ENCODE measurements at regions not wholly inside any gene's neighbourhood (a gene's known extent, or its start where the extent isn't known, plus 50 kb on each side); places are given as distances from the start of the nearest gene placed in this dataset.

DNA sequence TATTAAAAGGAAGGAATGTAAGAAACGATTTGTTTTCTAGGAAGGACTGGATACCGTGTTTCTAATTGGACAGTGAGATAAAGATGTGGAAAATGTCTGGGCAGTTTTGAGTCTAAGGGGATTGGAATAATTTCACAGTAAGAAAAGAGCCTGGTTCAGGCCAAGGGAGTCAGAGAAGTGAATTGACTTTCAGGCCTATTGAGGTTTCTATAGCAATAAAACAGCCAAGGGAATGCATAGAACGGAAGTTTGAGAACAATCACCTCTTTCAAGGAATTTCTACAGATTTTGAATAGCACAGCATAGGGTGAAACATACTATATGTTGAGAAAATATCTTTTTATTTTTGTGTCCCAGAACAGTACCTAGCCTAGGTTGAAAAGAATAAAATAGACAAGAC lies 271.6 kb upstream of the TRPM3 start:
- no peak overlapping the region for H2BK15ac ChIP-seq (ENCODE audit: low read length)
- no peaks in the 10 kb centered on the region for H3K79me1 ChIP-seq (ENCODE audit: low read depth, low read length)
- H4K91ac ChIP-seq (replicated peaks; ENCODE audit: insufficient read length, low read length), result no peak overlapping the region
- ChIA-PET CTCF (ENCODE audit: partially characterized antibody) (no interaction called here), POLR2A (ENCODE audit: partially characterized antibody) (no interaction called here)
- H3K18ac ChIP-seq (ENCODE audit: extremely low read depth, low read length), result no peak overlapping the region
- no peaks in the 10 kb centered on the region for H3K27me3 ChIP-seq (replicated peaks in 1 of 4; ENCODE audit: control insufficient read depth in 3 of 4, extremely low read depth in 1 of 4, insufficient read depth in 3 of 4, low read length in 3 of 4)
- no peaks in the 10 kb centered on the region for H4K20me1 ChIP-seq (replicated peaks in 1 of 2; ENCODE audit: control insufficient read depth in 1 of 2, insufficient read depth in 2 of 2, low read length in 2 of 2)
- no peak overlapping the region for H3K23ac ChIP-seq (ENCODE audit: insufficient read length)
- no peak overlapping the region for H3K4ac ChIP-seq (replicated peaks; ENCODE audit: insufficient read length, low read depth, low read length)
- no peak overlapping the region for H4K5ac ChIP-seq (ENCODE audit: insufficient read length, low read depth, low read length)
- H3K9ac ChIP-seq (replicated peaks in 1 of 4; ENCODE audit: extremely low read depth in 1 of 4, low read depth in 3 of 4, low read length in 3 of 4), result no peak overlapping the region
- WGBS, 2 experiments (ENCODE audit: extremely low coverage in 1 of 2, insufficient coverage in 1 of 2, insufficient read length in 1 of 2, insufficient replicate concordance in 2 of 2, low coverage in 1 of 2, low lambda C conversion rate in 2 of 2, missing lambda C conversion rate in 1 of 2), result 80% methylated on average over 3 of the region's 3 CpGs; no CpG with 5 or more reads in 1 of the 2 experiments
- H3K4me3 ChIP-seq (ENCODE audit: extremely low read depth in 1 of 4, insufficient read depth in 2 of 4, low read depth in 3 of 4, low read length in 4 of 4), result no peak overlapping the region
- no peaks in the 10 kb centered on the region for H3K79me2 ChIP-seq (ENCODE audit: control insufficient read depth in 1 of 2, insufficient read depth in 2 of 2, low read length in 2 of 2)
- H2AK5ac ChIP-seq (ENCODE audit: low read depth, low read length), result no peak overlapping the region
- no peak overlapping the region for H2BK120ac ChIP-seq (replicated peaks; ENCODE audit: low read depth, low read length)
- TF ChIP-seq, protein P1, sequence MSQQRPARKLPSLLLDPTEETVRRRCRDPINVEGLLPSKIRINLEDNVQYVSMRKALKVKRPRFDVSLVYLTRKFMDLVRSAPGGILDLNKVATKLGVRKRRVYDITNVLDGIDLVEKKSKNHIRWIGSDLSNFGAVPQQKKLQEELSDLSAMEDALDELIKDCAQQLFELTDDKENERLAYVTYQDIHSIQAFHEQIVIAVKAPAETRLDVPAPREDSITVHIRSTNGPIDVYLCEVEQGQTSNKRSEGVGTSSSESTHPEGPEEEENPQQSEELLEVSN (IDR thresholded peaks at IDR 0.05), result no peak
- TF ChIP-seq TAF1 (IDR thresholded peaks at IDR 0.05; ENCODE audit: low read depth, low read length), result no peak
- H3K14ac ChIP-seq (ENCODE audit: insufficient read length), result no peak overlapping the region
- H3K4me2 ChIP-seq (ENCODE audit: insufficient read depth in 1 of 2, low read depth in 2 of 2, low read length in 2 of 2), result no peak overlapping the region
- H2BK12ac ChIP-seq (ENCODE audit: low read depth, low read length), result no peak overlapping the region
- H3K4me1 ChIP-seq (replicated peaks in 1 of 4; ENCODE audit: control insufficient read depth in 3 of 4, insufficient read depth in 4 of 4, low read length in 3 of 4), result no peaks in the 10 kb centered on the region
- H3K36me3 ChIP-seq (ENCODE audit: control insufficient read depth in 2 of 4, insufficient read depth in 4 of 4, low read length in 3 of 4), result no peaks in the 10 kb centered on the region
- no peak overlapping the region for H2BK5ac ChIP-seq (ENCODE audit: low read depth, low read length)
- H3K27ac ChIP-seq (ENCODE audit: low read depth, low read length), result no peak overlapping the region
- no peak overlapping the region for H2BK20ac ChIP-seq (ENCODE audit: low read length)
- no peak for FAIRE-seq
- no peak overlapping the region for H3K56ac ChIP-seq (replicated peaks; ENCODE audit: insufficient read length, low read depth, low read length)
- H3K23me2 ChIP-seq (ENCODE audit: low read depth, low read length), result no peaks in the 10 kb centered on the region
- DNase-seq (ENCODE audit: low read depth in 1 of 2, low spot score in 2 of 2), result no peak
- H3K9me3 ChIP-seq (ENCODE audit: insufficient read depth in 2 of 2, low read depth in 1 of 2, low read length in 1 of 2), result no peaks in the 10 kb centered on the region
- H2AFZ ChIP-seq (ENCODE audit: low read length), result no peak overlapping the region
- no peak overlapping the region for H4K8ac ChIP-seq (ENCODE audit: extremely low read depth, insufficient read depth, low read length)
